GM06990 (cell line): ENCODE measurements at regions not wholly inside any gene's neighbourhood (a gene's known extent, or its start where the extent isn't known, plus 50 kb on each side); places are given as distances from the start of the nearest gene placed in this dataset.

Source experiments
- DNase-seq: peaks from one replicate; pipeline ENCODE4 v3.0.0-alpha.2; 2011; ENCODE audit not compliant: insufficient read length; ENCODE audit errors: extremely low read depth
- H3K27me3 ChIP-seq: replicated peaks from 2 replicates; pipeline ENCODE4 v1.6.0; 2011; ENCODE audit warnings: low read length; ENCODE audit not compliant: control insufficient read depth, insufficient read depth
- H3K36me3 ChIP-seq: 2 replicates; pipeline ENCODE4 v1.5.1; 2011; ENCODE audit warnings: low read length; ENCODE audit not compliant: control insufficient read depth, insufficient read depth
- H3K4me3 ChIP-seq: replicated peaks from 2 replicates; pipeline ENCODE4 v1.5.1; 2011; ENCODE audit warnings: low read depth, mild to moderate bottlenecking, control low read depth, low read length
- CTCF ChIP-seq: IDR thresholded peaks from 2 replicates; pipeline ENCODE4 v1.5.1; 2011; ENCODE audit warnings: low read length, control low read depth, mild to moderate bottlenecking, inconsistent platforms; ENCODE audit not compliant: insufficient read depth, poor library complexity, severe bottlenecking

GRCh38 chr4:162959046-162959445, 207.6 kb downstream of the NAF1 start:
- DNase-seq: no peak
- no peaks in the 10 kb centered on the region for H3K36me3 ChIP-seq
- H3K27me3 ChIP-seq: no peaks in the 10 kb centered on the region
- no peak overlapping the region for H3K4me3 ChIP-seq
- TF ChIP-seq CTCF: peak; percentile 29

- no peak for DNase-seq
- Histone ChIP-seq H3K27me3 (no peaks in the 10 kb centered on the region), H3K4me3 (no peak overlapping the region), H3K36me3 (no peaks in the 10 kb centered on the region)
- TF ChIP-seq CTCF: no peak
Measured at GRCh38 chr4:162957521-162958143, 209.1 kb downstream of the NAF1 start.

DNA sequence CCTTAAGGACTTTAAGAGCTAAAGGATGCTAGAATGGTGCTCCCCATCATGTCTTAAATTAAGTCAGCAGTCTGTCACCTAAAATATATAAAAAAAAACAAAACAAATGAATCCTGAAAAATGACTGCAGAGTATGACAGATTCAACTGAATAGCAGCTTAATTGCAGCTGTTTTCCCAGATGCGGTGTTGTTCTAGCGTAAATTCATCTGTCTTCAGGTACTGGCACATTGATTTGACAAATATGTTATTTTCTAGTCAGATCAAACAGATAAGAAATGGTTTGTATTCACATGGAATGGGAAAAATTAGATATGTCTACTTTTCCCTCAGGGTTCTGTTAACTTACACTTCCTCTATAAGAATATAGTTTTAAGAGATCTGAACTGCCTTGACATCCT, 211.7 kb downstream of the NAF1 start:
- Histone ChIP-seq H3K4me3 (no peak overlapping the region), H3K36me3 (no peaks in the 10 kb centered on the region), H3K27me3 (no peaks in the 10 kb centered on the region)
- no peak for DNase-seq
- TF ChIP-seq CTCF: no peak

DNA sequence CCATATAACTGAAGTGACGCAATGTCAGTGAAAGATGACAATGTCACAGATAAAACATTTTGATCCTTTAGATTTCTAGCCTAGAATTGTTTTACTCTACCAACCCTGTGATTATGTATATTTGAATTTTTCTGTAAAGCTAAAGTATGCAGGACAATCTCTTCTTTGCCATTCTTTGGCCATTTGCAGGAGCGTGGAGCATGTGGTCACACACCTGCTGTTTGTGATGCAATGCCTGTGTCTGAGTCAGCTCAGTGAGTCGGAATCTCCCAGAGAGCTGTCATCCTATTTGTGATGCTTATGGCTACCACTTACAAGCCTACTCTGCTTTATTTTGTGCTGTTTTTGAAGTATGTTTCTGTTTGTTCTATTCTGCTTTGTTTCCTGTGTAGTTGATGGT, 214.5 kb downstream of the NAF1 start:
- no peak overlapping the region for H3K4me3 ChIP-seq
- no peak for TF ChIP-seq CTCF
- DNase-seq: no peak

GRCh38 chr4:162945713-162946112, 221.0 kb downstream of the NAF1 start:
- no peaks in the 10 kb centered on the region for H3K27me3 ChIP-seq
- DNase-seq: no peak

More for the DNA sequence above, 214.5 kb downstream of the NAF1 start:
- no peaks in the 10 kb centered on the region for H3K27me3 ChIP-seq
- no peaks in the 10 kb centered on the region for H3K36me3 ChIP-seq

More at GRCh38 chr4:162945713-162946112, 221.0 kb downstream of the NAF1 start:
- H3K36me3 ChIP-seq: no peaks in the 10 kb centered on the region
- TF ChIP-seq CTCF: no peak
- H3K4me3 ChIP-seq: no peak overlapping the region
